GM21360 (cell line): ENCODE measurements at regions not wholly inside any gene's neighbourhood (a gene's known extent, or its start where the extent isn't known, plus 50 kb on each side); places are given as distances from the start of the nearest gene placed in this dataset.

ENCODE experiments used
- ATAC-seq: cut with Tn5 transposase; IDR thresholded peaks from one replicate; pipeline ENCODE4 v1.9.1; 2021; ENCODE audit warnings: mild to moderate bottlenecking, moderate library complexity; ENCODE audit not compliant: unreplicated experiment

GRCh38 chr1:21347072-21347581 is 56.9 kb upstream of the ECE1 start:
- ATAC-seq: no peak

- ATAC-seq: no peak
Observed at GRCh38 chr1:21346365-21347071, 56.3 kb upstream of the ECE1 start.

GRCh38 chr1:21344750-21345443 is 54.6 kb upstream of the ECE1 start:
- ATAC-seq: peak; percentile 21

GRCh38 chr1:21344098-21344749 is 54.0 kb upstream of the ECE1 start:
- ATAC-seq: no peak

- ATAC-seq: no peak
Observed at GRCh38 chr1:21342961-21343838, 52.9 kb upstream of the ECE1 start.

GRCh38 chr1:21341517-21342078 is 51.3 kb upstream of the ECE1 start:
- ATAC-seq: no peak

GRCh38 chr1:21341022-21341421 is 50.8 kb upstream of the ECE1 start:
- no peak for ATAC-seq

- ATAC-seq: no peak
Observed at GRCh38 chr1:21340230-21340945, 50.1 kb upstream of the ECE1 start.
